ENCODE measurements at regions not wholly inside any gene's neighbourhood (a gene's known extent, or its start where the extent isn't known, plus 50 kb on each side); places are given as distances from the start of the nearest gene placed in this dataset.
"Not testable (repeated sequence)": the region's sequence is repeated elsewhere in the genome, so short reads cannot be mapped to it uniquely, and the experiment has no call there.

DNA sequence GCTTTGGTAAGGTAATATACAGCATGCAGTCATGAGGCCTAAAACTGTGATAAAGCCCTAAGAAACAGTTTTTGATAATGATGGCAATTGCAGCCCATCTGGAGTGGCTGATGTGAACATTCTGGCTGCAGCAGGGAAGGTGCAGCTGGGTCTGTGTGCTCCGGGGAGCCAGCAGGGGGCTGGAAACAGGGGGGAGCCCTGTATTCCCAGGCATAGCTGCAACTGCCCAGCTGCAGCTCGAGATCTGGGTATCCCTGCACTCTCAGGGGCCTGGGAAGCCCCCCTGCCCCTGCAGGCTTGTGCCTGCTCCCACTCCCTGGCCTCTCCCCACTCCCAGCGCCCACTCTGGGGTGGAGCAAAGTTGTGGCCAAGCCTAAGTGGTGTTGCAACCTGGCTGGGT lies 95.6 kb downstream of the RRAGB start:
- no peak for DNase-seq
- no peak for ATAC-seq

DNA sequence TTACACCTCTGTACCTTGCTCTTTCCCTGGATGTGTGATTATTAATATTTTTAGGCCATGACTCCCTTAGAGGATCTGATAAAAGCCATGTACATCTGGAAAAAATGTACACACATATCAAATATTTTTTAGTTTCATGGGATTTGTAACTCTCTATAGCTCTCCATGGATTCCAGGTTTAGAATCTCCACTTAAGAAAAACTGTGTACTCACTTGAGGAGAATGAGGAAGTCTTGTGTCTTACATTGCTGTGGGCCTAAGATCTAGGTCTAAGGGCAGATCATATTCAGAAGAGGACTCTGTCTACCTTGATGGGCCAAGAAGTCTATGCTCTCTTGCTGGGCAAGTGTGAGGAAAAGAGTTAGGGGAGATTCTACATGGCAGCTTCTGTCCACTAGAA lies 98.0 kb downstream of the RRAGB start:
- DNase-seq (no peak), ATAC-seq (no peak)

DNA sequence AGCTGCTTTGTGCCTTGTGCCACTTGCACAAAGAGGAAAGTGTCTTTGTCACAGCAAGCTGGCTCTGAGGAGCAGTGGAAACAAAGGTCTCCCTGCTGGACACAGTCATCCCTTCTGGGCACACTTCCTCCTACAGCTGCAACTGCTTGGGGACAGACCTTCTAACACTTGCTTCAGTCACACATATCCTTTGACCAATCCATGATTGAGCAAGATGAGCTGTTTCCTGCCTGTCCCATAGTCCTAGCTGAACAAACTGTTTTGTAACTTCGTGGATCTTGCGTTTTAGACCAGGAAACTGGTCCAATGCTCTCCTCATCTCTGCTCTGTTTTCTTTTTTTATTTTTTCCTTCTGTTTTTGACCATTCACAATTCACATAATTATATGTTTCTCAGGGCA lies 98.5 kb downstream of the RRAGB start:
- ATAC-seq, result no peak
- no peak for DNase-seq

DNA sequence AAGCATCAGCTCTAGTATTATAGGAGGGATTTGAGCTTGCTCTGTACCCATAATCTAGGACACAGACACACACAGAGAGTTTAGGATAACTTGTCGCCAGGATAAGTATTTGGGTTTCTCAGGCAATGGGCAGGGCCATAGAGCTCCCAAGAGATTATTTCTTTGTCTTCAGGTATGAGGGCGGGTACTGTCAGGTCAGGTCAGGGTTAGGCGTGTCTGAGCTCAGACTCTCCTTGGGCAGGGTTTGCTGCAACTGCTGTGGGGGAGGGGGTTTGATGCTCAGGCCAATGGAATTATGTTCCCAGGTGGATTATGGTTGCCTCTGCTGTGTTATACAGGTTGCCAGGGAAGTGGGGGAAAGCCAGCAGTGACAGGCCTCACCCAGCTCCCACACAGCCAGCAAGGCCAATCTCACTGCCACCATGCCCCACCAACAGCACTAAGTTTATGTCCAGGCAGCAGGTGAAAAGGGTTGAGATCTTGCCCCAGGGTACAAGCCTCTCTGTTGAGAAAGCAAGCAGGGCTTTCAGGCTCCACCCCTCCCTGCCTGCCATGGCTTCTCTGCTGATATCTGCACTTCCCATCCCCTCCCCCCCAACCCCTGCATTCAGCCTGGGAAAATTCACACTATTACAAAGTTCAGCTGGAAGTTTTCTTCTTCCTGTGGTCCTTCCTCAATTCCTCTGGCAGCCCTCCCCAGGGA lies 101.3 kb downstream of the RRAGB start:
- DNase-seq (no peak), ATAC-seq (no peak)

DNA sequence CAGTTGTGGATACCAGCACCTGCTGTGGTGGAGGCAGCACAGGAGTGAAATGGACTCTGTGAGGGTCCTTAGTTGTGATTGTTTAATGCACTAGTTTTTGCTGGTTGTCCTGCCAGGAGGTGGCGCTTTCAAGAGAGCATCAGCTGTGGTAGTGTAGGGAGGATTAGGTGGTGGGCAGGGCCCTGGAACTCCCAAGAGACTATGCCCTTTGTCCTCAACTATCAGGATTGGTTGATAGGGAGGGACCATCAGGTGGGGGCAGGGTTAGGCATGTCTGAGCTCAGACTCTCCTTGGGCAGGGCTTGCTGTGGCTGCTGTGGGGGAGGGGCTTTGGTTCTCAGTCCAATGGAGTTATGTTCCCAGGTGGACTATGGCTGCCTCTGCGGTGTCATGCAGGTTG lies 121.9 kb downstream of the RRAGB start:
- no peak for DNase-seq
- ATAC-seq, result no peak

DNA sequence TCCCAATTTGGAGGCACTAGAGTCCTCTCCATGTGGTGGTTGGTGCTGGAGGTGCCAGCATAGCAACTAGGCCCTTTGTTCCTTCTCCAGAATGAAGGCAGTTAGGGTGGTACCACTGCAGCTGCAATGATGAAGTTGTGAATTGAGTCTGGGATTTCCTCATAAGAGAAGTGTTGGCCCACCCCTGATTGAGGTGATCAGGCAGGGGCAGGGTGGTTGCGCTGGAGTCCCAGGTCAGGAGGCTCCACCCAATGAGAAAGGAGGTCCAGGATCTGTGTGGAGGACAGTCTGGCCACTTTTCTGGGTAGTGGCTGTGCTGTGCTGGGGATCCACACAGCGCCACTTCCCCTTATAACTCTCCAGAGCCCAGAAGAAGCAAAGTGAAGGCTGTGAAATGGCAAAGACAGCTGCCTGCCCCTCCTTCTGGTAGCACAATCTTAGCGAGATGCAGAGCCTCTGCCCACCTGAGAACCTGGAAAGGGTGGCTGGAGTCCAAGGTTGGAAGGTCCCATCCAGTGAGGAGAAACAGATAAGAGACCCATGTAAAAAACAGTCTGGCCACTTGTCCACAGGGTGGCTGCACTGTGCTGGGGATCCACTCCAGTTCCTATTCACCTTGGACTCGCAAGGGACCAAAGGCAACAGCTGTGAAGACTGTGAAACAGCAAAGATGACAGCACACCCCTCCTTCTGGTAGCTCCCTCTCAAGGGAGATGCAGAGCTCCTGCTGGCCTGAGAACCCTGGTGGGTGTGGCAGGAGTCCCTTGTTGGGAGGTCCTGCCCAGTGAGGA lies 124.6 kb downstream of the RRAGB start:
- no peak for ATAC-seq

DNA sequence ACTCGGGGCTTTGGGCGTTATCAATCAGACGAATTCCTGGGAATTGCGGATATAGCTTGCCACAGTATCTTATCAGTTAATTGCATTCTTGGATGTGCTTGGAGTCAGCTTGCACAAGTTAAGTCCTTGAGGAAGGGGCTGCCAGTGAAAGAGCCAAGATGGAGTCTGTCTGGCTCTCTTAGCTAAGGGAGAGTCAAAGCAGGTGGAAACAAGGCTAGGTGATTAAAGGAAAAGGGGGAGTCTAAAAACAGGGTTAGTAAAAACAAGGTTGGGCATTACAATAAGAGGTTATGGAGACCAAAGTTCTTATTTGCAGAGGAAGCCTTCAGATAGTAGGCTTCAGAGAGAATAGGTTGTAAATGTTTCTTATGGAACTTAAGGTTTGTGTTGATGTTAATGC lies 149.2 kb downstream of the RRAGB start:
- not testable (repeated sequence) for ATAC-seq, DNase-seq

More for the DNA sequence above, 124.6 kb downstream of the RRAGB start:
- DNase-seq, result no peak

DNA sequence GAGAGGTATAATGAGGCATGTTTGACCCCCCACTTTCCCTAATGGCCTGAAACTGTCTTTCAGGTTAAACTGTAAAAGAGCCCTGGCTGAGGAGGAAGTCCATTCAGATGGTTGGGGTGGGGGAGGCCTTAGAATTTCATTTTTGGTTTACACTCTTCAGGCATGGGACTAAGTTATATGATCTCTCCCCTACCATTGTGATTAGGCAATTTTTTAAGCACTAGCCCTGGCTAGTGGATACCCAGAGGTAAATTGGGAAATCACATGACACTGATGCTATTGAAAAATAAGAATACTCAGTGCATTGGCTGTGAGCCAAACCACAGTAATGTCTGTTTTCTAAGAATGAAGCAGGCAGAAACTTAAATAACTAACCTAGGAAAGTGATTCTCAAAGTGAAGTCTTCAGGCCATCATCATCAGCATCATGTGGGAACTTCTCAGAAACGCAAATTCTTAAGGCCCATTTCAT lies 149.7 kb downstream of the RRAGB start:
- ATAC-seq (no peak), DNase-seq (no peak)

DNA sequence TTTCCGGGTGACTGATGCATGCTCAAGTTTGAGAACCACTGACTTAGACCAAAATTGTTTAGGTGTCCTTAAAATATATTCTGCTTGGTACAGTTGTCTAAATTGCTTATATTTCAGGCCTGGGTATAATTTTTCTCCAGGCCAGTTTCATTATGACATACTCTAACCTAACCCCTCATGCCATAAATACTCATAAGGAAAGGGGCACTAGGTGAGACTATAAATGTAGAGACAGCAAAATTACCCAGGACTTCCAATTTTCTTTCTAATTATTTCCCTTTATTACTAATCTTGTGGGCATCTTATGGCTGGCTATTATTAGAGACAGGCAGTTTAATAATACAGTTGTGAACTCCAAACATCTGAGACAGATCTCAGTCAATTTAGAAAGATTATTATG lies 150.2 kb downstream of the RRAGB start:
- DNase-seq (no peak), ATAC-seq (no peak)

DNA sequence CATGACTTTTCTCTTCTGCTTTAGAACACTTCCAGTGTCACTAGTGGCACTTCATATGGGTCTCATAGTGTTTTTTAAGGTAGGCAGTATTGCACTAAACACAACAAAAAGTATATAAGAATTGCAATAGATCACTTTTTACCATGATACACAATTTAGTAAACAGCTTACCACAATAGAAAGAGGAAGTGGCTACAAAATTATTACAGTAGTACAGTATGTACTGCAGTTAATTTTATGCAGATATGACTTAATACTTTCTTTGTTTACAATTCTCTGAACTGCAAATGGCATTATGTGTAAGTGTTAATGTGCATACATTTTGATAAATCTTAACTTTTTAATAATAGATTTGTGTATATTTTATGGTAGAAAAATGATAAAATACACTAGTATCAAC lies 157.3 kb downstream of the RRAGB start:
- DNase-seq (no peak), ATAC-seq (no peak)

DNA sequence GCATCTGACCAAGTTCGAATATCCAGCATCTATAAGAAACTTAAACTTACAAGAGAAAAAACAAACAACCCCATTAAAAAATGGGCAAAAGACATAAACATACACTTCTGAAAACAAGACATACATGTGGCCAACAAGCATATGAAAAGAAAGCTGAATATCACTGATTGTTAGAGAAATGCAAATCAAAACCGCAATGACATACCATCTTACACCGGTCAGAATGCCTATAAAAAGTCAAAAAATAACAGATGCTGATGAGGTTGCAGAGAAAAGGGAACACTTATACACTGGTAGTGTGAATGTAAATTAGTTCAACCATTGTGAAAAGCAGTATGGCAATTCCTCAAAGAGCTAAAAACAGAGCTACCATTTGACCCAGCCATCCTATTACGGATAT lies 166.0 kb downstream of the RRAGB start:
- DNase-seq, ATAC-seq: not testable (repeated sequence)

DNA sequence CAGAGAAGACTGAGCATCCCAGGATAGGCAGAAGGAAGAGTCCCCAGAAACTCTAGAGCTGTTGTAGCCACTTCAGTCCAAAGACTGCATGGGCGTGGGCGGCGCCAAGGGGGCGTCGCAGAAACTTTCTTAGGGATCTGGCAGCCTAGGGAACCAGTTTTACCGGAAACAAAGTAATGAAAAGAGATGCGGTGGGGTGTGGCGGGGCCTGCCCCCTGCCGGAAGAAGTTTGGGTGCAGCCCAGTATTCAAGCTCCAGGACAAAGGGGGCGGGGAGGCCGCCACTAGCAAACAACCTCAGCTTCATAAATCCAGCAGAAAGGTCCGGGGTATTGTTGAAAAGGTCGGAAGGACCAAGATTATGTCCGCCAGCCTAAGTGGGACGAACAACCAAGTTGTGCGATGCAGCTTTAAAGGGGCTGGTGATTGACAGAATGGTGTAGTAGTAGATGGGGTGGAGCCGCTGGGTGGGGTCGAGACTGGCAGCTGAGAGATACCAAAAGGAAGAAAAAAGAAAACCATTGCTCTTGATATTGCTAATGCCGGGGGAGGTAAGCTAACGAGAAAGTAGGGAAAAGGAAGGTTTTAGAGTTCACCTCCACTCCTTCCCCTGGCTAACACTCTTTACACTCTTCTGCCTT lies 190.5 kb downstream of the RRAGB start:
- ATAC-seq (peak; percentile 84), DNase-seq (peak; percentile 54)

DNA sequence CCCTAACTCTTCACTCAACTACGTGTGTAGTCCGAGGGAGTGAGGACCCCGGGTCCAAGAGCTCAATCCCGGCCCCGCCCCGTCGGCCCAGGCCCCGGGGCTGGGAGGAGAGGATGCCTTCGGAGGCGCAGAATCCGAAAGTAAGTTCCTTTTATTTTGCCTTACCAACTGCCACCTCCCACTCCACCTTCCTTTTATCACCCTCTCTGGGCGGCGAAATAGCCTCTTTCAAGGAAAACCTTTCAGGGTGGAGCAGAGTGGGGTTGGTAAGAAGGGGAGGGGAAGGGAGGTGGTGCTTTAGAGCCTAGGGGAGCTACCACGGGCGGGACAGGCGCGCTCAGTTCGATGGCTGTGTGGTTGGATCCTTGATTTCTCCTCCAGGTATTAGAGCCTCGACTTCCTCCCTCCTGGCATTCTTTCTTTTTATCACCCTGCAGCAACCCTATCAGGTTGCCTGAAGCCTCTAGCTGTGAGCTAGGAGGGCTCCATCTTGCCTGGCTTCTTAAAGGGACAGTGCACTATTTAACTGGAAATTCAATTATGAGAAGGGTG lies 191.2 kb downstream of the RRAGB start:
- DNase-seq, result peak; percentile 6

DNA sequence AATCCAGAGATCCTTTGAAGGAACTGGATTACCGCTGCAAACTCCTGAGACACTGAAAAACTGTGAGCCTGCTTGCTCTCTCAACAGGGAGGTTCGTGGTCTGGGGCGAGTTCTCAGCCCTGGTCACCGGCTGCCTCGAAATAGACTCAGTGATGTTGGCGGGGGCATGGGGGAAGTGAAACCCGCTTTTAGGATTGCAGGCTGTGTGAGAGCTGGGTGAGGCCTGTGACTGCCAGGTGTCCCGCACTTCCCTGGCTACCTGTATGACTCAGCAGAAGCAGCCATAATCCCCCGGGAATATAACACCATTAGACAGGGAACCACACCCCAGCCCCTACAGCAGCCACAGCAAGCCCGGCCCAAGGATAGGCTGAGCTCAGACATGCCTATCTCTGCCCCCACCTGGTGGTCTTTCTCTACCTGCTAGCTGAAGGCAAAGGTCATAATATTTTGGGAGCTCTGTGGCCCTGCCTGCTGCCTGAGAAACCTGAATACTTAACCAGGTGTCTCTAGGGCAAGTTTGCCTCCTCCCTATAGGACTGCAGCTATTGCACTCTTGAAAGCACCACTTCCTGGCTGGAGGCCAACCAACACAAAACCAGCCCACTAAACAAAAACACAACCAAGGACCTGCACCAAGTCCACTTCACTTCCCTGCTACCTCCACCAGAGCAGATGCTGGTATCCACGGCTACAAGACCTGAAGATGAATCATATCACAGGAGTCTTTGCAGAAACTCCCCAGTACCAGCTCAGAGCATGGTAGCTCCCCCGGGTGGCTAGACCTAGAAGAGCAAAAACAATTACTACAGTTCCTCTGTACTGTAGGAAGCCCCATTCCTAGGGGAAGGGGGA lies 202.0 kb downstream of the RRAGB start:
- ATAC-seq, result no peak

More for the DNA sequence above, 191.2 kb downstream of the RRAGB start:
- peak; percentile 61 for ATAC-seq

DNA sequence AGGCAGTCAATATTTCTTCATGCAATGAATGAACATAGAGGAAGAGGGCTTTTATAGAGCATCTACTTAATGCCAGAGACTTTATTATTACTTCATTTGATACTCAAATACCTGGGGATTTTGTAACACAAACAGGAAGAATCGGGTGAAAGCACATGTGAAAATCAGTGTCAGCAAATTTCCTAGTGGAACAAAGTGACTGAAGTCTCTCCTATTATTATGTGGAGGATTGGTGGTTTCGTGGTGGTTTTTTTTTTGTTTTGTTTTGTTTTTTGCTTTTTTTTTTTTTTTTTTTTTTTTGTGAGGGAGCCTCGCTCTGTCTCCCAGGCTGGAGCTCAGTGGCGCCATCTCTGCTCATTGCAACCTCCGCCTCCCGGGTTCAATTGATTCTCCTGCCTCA lies 207.0 kb downstream of the RRAGB start:
- ATAC-seq (no peak), DNase-seq (no peak)

More for the DNA sequence above, 202.0 kb downstream of the RRAGB start:
- DNase-seq, result peak; percentile 4

DNA sequence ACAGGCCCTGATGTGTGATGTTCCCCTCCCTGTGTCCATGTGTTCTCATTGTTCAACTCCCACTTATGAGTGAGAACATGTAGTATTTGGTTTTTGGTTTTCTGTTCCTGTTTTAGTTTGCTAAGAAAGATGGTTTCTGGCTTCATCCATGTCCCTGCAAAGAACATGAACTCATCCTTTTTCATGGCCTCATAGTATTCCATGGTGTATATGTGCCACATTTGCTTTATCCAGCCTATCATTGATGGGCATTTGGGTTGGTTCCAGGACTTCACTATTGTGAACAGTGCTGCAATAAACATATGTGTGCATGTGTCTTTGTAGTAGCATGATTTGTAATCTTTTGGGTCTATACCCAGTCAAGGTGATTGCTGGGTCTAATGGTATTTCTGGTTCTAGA lies 211.0 kb downstream of the RRAGB start:
- ATAC-seq, result not testable (repeated sequence)

More for the DNA sequence above, 211.0 kb downstream of the RRAGB start:
- DNase-seq, result not testable (repeated sequence)

Measured in stimulated activated naive CD8-positive, alpha-beta T cell treated with anti-CD3 and anti-CD28 coated beads, Interleukin-15, Interleukin-2, amounts not matched to agents 100 U/mL and 50 U/mL, for 24 hours (primary cell).